SK-N-SH treated with all-trans-retinoic acid at 6 μM for 48 hours (cell line): ENCODE measurements at regions not wholly inside any gene's neighbourhood (a gene's known extent, or its start where the extent isn't known, plus 50 kb on each side); places are given as distances from the start of the nearest gene placed in this dataset.

ENCODE experiments used
- ARNTL ChIP-seq: fragments of 450-650 bp; formaldehyde crosslinking; IDR thresholded peaks from 2 replicates; pipeline ENCODE4 v1.5.0; 2020; ENCODE audit warnings: low read depth, mild to moderate bottlenecking, moderate library complexity, borderline replicate concordance
- BACH2 ChIP-seq: fragments of 250-450 bp; sonication (Bioruptor Pico); IDR thresholded peaks from 2 replicates; pipeline ENCODE4 v1.9.0; 2021; ENCODE audit warnings: mild to moderate bottlenecking, borderline replicate concordance
- CSRNP3 ChIP-seq: fragments of 250-450 bp; sonication (Bioruptor Pico); IDR thresholded peaks from 2 replicates; pipeline ENCODE4 v1.5.1; 2021; ENCODE audit warnings: mild to moderate bottlenecking, moderate library complexity
- ESRRG ChIP-seq: fragments of 250-450 bp; sonication (Bioruptor Pico); IDR thresholded peaks from 2 replicates; pipeline ENCODE4 v1.6.1; 2021; ENCODE audit warnings: mild to moderate bottlenecking
- PATZ1 ChIP-seq: fragments of 250-450 bp; sonication (Bioruptor Pico); IDR thresholded peaks from 2 replicates; pipeline ENCODE4 v1.8.0; 2020; ENCODE audit warnings: mild to moderate bottlenecking, moderate library complexity, borderline replicate concordance
- POU6F1 ChIP-seq: fragments of 250-450 bp; sonication (Bioruptor Pico); IDR thresholded peaks from 2 replicates; pipeline ENCODE4 v1.8.0; 2021; ENCODE audit warnings: low read depth, mild to moderate bottlenecking, moderate library complexity, borderline replicate concordance
- RARB ChIP-seq: fragments of 250-450 bp; sonication (Bioruptor Pico); IDR thresholded peaks from 2 replicates; pipeline ENCODE4 v1.8.0; 2021; ENCODE audit warnings: mild to moderate bottlenecking, moderate library complexity
- SNAI2 ChIP-seq: fragments of 250-450 bp; sonication (Bioruptor Pico); IDR thresholded peaks from 2 replicates; pipeline ENCODE4 v1.5.0; 2020; ENCODE audit warnings: mild to moderate bottlenecking, moderate library complexity
- TSHZ2 ChIP-seq: fragments of 250-450 bp; sonication (Bioruptor Pico); IDR thresholded peaks from 2 replicates; pipeline ENCODE4 v1.5.0; 2020; ENCODE audit warnings: mild to moderate bottlenecking, moderate library complexity
- ZC3H10 ChIP-seq: fragments of 250-450 bp; sonication (Bioruptor Pico); IDR thresholded peaks from 2 replicates; pipeline ENCODE4 v1.5.1; 2021; ENCODE audit warnings: mild to moderate bottlenecking, moderate library complexity
- ZFP3 ChIP-seq: fragments of 250-450 bp; sonication (Bioruptor Pico); IDR thresholded peaks from 2 replicates; pipeline ENCODE4 v1.5.0; 2020; ENCODE audit warnings: mild to moderate bottlenecking, moderate library complexity
- ZNF70 ChIP-seq: fragments of 450-650 bp; formaldehyde crosslinking; IDR thresholded peaks from 2 replicates; pipeline ENCODE4 v1.5.0; 2020; ENCODE audit warnings: mild to moderate bottlenecking, moderate library complexity

- TF ChIP-seq ESRRG (CRISPR knock-in tag): no peak
- no peak for TF ChIP-seq ZNF70
- TF ChIP-seq BACH2 (CRISPR knock-in tag): no peak
- TF ChIP-seq ARNTL: no peak
- TF ChIP-seq ZC3H10 (CRISPR knock-in tag): no peak
- TF ChIP-seq ZFP3 (CRISPR knock-in tag): no peak
- TF ChIP-seq POU6F1 (CRISPR knock-in tag): no peak
- TF ChIP-seq TSHZ2 (CRISPR knock-in tag): no peak
- no peak for TF ChIP-seq CSRNP3 (CRISPR knock-in tag)
- TF ChIP-seq RARB (CRISPR knock-in tag): no peak
- TF ChIP-seq PATZ1: no peak
- no peak for TF ChIP-seq SNAI2 (CRISPR knock-in tag)
Observed at GRCh38 chr2:128753800-128754199, 435.1 kb upstream of the HS6ST1 start.
